HepG2 (cell line): ENCODE measurements at regions not wholly inside any gene's neighbourhood (a gene's known extent, or its start where the extent isn't known, plus 50 kb on each side); places are given as distances from the start of the nearest gene placed in this dataset.

ENCODE experiments used
- AHDC1 ChIP-seq: sonication (generic); formaldehyde crosslinking; IDR thresholded peaks from 2 replicates; pipeline ENCODE4 v1.5.1; 2020; ENCODE audit warnings: mild to moderate bottlenecking, missing genetic modification reagents, borderline replicate concordance
- ATF2 ChIP-seq: sonication (generic); formaldehyde crosslinking; IDR thresholded peaks from 2 replicates; pipeline ENCODE4 v1.4.0; 2020; ENCODE audit warnings: missing genetic modification reagents
- FOXP4 ChIP-seq: sonication (generic); formaldehyde crosslinking; IDR thresholded peaks from 2 replicates; pipeline ENCODE4 v1.4.0; 2020; ENCODE audit warnings: missing genetic modification reagents
- MYPOP ChIP-seq: sonication (generic); formaldehyde crosslinking; IDR thresholded peaks from 2 replicates; pipeline ENCODE4 v1.8.1; 2023; ENCODE audit warnings: mild to moderate bottlenecking, moderate library complexity, missing genetic modification reagents
- U2AF2 ChIP-seq: fragments of 200-400 bp; formaldehyde crosslinking; IDR thresholded peaks from 2 replicates; pipeline ENCODE4 v1.6.1; 2017; ENCODE audit warnings: low read depth, mild to moderate bottlenecking, low read length
- YEATS2 ChIP-seq: sonication (generic); formaldehyde crosslinking; IDR thresholded peaks from 2 replicates; pipeline ENCODE4 v1.4.0; 2020; ENCODE audit warnings: missing genetic modification reagents, borderline replicate concordance
- ZBTB20 ChIP-seq: sonication (generic); formaldehyde crosslinking; IDR thresholded peaks from 2 replicates; pipeline ENCODE4 v1.8.1; 2023; ENCODE audit warnings: missing genetic modification reagents, low read depth, mild to moderate bottlenecking, borderline replicate concordance
- ZBTB38 ChIP-seq: sonication (generic); formaldehyde crosslinking; IDR thresholded peaks from 2 replicates; pipeline ENCODE4 v1.5.1; 2020; ENCODE audit warnings: mild to moderate bottlenecking, missing genetic modification reagents
- ZBTB43 ChIP-seq: sonication (generic); formaldehyde crosslinking; conservative IDR thresholded peaks from 2 replicates; pipeline ENCODE4 v1.4.0; 2020; ENCODE audit warnings: missing genetic modification reagents
- ZFP82 ChIP-seq: sonication (generic); formaldehyde crosslinking; IDR thresholded peaks from 2 replicates; pipeline ENCODE4 v1.5.1; 2020; ENCODE audit warnings: mild to moderate bottlenecking, missing genetic modification reagents, borderline replicate concordance
- ZHX1 ChIP-seq: sonication (generic); formaldehyde crosslinking; IDR thresholded peaks from 2 replicates; pipeline ENCODE4 v1.8.1; 2022; ENCODE audit warnings: low read depth, mild to moderate bottlenecking, missing genetic modification reagents
- ZNF616 ChIP-seq: sonication (generic); formaldehyde crosslinking; IDR thresholded peaks from 2 replicates; pipeline ENCODE4 v1.5.0; 2020; ENCODE audit warnings: low read depth, mild to moderate bottlenecking, missing genetic modification reagents

GRCh38 chr14:100476012-100476822 lies 111.0 kb downstream of the BEGAIN start (continued):
- TF ChIP-seq AHDC1 (CRISPR knock-in tag) (peak; percentile 96), U2AF2 (no peak), ZBTB38 (CRISPR knock-in tag) (peak; percentile 35; the same call in 1 of the 2 replicates), FOXP4 (CRISPR knock-in tag) (peak; percentile 76), ATF2 (0 out of 2 replicates have a peak, but pooled peaks have one; percentile 34), ZHX1 (CRISPR knock-in tag) (no peak), ZFP82 (CRISPR knock-in tag) (no peak), ZBTB43 (CRISPR knock-in tag) (0 out of 2 replicates have a peak, but pooled peaks have one; percentile 74), MYPOP (CRISPR knock-in tag) (peak; percentile 64; the same call in 1 of the 2 replicates), ZBTB20 (CRISPR knock-in tag) (peak; percentile 79; the same call in 1 of the 2 replicates), YEATS2 (CRISPR knock-in tag) (peak; percentile 49; the same call in 1 of the 2 replicates), ZNF616 (CRISPR knock-in tag) (no peak)
